NCI-H128 (cell line): ENCODE measurements at regions not wholly inside any gene's neighbourhood (a gene's known extent, or its start where the extent isn't known, plus 50 kb on each side); places are given as distances from the start of the nearest gene placed in this dataset.

Experiments
- DNase-seq: peaks from one replicate; lab custom pipeline; 2025; ENCODE audit not compliant: unreplicated experiment; lab: John Stamatoyannopoulos, UW

GRCh38 chr5:143471041-143471509, 67.6 kb upstream of the NR3C1 start:
- DNase-seq, result no peak

DNA sequence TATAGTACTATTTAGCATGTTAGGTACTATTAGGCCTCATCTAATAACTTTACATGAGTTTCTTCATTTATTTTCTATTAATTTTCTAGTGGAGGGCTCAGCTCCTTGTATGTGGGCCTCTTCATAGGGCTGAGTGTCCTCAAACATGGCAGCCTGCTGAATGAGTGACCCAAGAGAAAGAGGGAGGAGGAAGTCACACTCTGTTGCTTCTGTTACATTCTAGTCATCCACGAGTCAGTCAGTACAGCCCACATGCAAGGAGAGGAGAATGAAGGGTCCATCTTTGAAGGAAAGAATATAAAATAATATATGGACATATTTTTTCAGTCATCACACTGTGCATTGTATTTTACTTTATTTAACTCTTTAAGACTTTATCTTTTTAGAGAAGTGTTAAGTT, 66.6 kb upstream of the NR3C1 start:
- DNase-seq, result no peak

GRCh38 chr5:143469125-143469524, 65.6 kb upstream of the NR3C1 start:
- no peak for DNase-seq

GRCh38 chr5:143466632-143467031, 63.1 kb upstream of the NR3C1 start:
- no peak for DNase-seq

DNA sequence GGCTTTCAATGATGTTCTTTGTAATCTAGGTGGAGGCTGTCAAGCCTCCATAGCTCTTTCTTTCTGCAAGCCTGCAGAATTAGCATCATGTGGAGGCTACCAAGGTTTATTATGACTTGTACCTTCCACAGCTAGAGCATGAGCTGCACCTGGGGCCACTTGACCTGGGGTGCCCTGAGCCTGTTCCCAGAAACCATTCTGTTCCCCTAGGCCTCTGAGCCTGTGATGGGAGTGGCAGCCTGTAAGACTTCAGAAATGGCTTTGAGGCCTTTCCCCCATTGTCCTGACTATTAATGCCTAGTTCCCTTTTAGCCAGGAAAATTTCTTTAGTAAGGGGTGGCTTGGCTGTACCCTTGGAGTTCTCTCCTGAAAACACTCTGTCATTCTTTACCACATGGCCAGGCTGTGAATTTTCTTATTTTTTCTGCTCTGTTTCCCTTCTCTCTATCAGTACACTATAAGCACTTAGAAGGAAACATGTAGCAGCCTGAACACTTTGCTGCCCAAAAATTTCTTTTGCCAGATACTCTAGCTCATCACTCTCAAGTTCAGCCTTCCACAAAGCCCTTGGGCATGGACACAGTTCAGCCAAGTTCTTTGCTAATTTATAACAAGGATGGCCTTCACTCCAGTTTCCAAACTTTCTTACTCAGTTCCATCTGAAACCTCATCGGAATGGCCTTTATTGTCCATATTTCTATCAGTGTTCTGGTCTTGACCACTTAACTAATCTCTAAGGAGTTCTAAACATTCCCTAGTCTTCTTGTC, 61.4 kb upstream of the NR3C1 start:
- no peak for DNase-seq

DNA sequence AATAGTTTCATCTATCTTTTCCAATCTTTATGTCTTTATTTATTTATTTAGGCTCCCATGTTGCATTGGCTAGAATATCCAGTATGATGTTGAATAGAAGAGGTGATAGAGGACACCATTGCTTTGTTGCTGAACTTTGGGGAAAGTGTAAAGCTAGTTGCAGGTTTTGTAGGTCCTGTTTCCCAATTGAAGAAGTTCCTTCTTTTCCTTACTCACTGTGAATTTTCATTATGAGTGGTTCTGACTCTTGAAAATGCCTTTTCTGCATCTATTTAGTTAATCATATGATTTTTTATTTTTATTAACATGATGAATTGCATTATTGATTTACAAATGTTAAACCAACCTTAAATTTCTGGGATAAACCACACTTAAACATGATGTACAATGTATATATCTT, 58.9 kb upstream of the NR3C1 start:
- no peak for DNase-seq

GRCh38 chr5:143459433-143459832, 55.9 kb upstream of the NR3C1 start:
- DNase-seq, result no peak

DNA sequence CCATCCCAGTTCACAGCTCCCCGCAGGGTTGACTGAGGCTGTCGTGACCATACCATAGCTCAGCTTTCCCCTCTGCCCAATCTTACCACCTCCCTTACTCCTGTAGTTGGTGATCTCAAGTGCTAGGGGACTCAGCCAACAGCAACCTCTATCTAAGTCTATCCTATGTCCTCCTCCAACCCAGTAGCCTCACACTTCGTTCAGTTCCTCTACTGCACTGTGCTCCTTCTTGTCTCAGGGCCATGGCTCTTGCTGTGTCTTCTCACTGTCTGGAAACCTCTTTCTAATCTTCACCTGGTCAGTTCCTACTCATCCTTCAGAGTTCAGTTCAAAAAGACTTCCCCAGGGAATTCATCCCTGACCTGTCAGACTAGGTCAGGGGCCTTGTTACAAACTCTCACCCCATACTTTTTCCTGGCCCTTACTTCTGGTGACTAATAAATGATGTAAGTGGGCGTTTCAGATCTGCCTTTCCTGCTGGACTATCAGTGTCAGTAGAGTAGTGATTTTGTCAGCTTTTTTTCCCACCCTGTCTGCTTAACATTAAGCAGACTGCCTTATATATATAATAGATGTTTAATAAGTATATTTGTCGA, 53.6 kb upstream of the NR3C1 start:
- DNase-seq, result no peak

DNA sequence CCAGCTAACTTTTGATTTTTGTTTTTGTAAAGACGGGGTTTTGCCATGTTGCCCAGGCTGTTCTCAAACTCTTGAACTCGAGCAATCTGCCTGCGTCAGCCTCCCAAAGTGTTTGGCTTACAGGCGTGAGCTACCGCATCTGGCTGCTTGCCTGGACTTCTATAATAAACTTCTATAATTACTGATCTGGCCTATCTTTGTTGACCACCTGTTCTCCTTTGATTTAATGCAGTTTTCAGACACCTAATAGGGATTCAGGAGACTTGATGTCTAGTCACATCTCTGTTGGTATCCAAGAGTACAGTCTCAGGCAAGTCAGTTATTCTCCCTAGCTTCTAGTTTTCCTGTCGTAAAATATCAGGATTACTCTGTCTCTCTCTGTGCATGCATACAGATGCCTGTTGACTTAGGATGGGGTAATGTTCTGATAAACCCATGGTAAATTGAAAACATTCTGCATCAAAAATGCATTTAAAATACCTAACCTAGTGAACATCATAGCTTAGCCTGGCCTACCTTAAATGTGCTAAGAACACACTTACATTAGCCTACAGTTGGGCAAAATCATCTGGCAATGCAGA, 51.5 kb upstream of the NR3C1 start:
- no peak for DNase-seq

GRCh38 chr5:143453720-143454119, 50.2 kb upstream of the NR3C1 start:
- DNase-seq, result no peak
